ENCODE measurements at regions not wholly inside any gene's neighbourhood (a gene's known extent, or its start where the extent isn't known, plus 50 kb on each side); places are given as distances from the start of the nearest gene placed in this dataset.
"Not testable (repeated sequence)": the region's sequence is repeated elsewhere in the genome, so short reads cannot be mapped to it uniquely, and the experiment has no call there.

- H3K9ac ChIP-seq (ENCODE audit: low read depth, low read length): no peak overlapping the region
- TF ChIP-seq CTCF (IDR thresholded peaks at IDR 0.05; ENCODE audit: borderline replicate concordance, extremely low read depth, low read length, poor library complexity, severe bottlenecking): no peak
- TF ChIP-seq EZH2 (IDR thresholded peaks at IDR 0.05; ENCODE audit: borderline replicate concordance, low read depth, low read length, severe bottlenecking): no peak
- DNase-seq (no peak), ATAC-seq (ENCODE audit: insufficient read depth, low read depth) (no peak)
- H3K4me1 ChIP-seq (ENCODE audit: insufficient read depth, low read length): peaks cover 3% of the 10 kb centered on the region; the same call in 1 of the 2 replicates
- no peaks in the 10 kb centered on the region for H4K20me1 ChIP-seq (ENCODE audit: insufficient read depth, low read length)
- no peak overlapping the region for H3K4me2 ChIP-seq (ENCODE audit: insufficient read depth, low read length)
- H2AFZ ChIP-seq (ENCODE audit: low read depth, low read length): no peak overlapping the region
- no peaks in the 10 kb centered on the region for H3K9me3 ChIP-seq (ENCODE audit: insufficient read depth, low read length, severe bottlenecking)
- peaks cover 20% of the 10 kb centered on the region for H3K36me3 ChIP-seq (ENCODE audit: insufficient read depth, low read length)
- H3K4me3 ChIP-seq (ENCODE audit: low read depth in 1 of 2, low read length in 2 of 2): no peak overlapping the region
- H3K79me2 ChIP-seq (ENCODE audit: insufficient read depth, low read length): no peaks in the 10 kb centered on the region
- no peaks in the 10 kb centered on the region for H3K27me3 ChIP-seq (ENCODE audit: insufficient read depth, low read length, poor library complexity)
- no peak overlapping the region for H3K27ac ChIP-seq (ENCODE audit: low read length)
These were observed 103.0 kb upstream of the NUDT6 start for GRCh38 chr4:123025398-123025797.

- H3K9me3 ChIP-seq (ENCODE audit: insufficient read depth, low read length, severe bottlenecking); H3K4me1 ChIP-seq (ENCODE audit: insufficient read depth, low read length); H3K79me2 ChIP-seq (ENCODE audit: insufficient read depth, low read length); H3K27ac ChIP-seq (ENCODE audit: low read length); H3K4me3 ChIP-seq (ENCODE audit: low read depth in 1 of 2, low read length in 2 of 2); H3K9ac ChIP-seq (ENCODE audit: low read depth, low read length); H4K20me1 ChIP-seq (ENCODE audit: insufficient read depth, low read length); H2AFZ ChIP-seq (ENCODE audit: low read depth, low read length); H3K4me2 ChIP-seq (ENCODE audit: insufficient read depth, low read length); H3K27me3 ChIP-seq (ENCODE audit: insufficient read depth, low read length, poor library complexity): not testable (repeated sequence)
- ATAC-seq (ENCODE audit: insufficient read depth, low read depth) (peak; percentile 60; the same call in 2 of the 3 replicates), DNase-seq (peak; percentile 17)
- peaks cover 20% of the 10 kb centered on the region for H3K36me3 ChIP-seq (ENCODE audit: insufficient read depth, low read length)
These were observed 103.6 kb upstream of the NUDT6 start for GRCh38 chr4:123026015-123026414.

- no peak for ATAC-seq (ENCODE audit: insufficient read depth, low read depth)
- H3K27ac ChIP-seq (ENCODE audit: low read length): no peak overlapping the region
- H3K4me3 ChIP-seq (ENCODE audit: low read depth in 1 of 2, low read length in 2 of 2): no peak overlapping the region
- H4K20me1 ChIP-seq (ENCODE audit: insufficient read depth, low read length): no peaks in the 10 kb centered on the region
- no peak overlapping the region for H3K9ac ChIP-seq (ENCODE audit: low read depth, low read length)
- no peak overlapping the region for H3K4me2 ChIP-seq (ENCODE audit: insufficient read depth, low read length)
- H3K79me2 ChIP-seq (ENCODE audit: insufficient read depth, low read length): no peaks in the 10 kb centered on the region
- DNase-seq: no peak
- no peaks in the 10 kb centered on the region for H3K9me3 ChIP-seq (ENCODE audit: insufficient read depth, low read length, severe bottlenecking)
- TF ChIP-seq CTCF (IDR thresholded peaks at IDR 0.05; ENCODE audit: borderline replicate concordance, extremely low read depth, low read length, poor library complexity, severe bottlenecking) (no peak), EZH2 (IDR thresholded peaks at IDR 0.05; ENCODE audit: borderline replicate concordance, low read depth, low read length, severe bottlenecking) (no peak)
- no peak overlapping the region for H2AFZ ChIP-seq (ENCODE audit: low read depth, low read length)
- H3K4me1 ChIP-seq (ENCODE audit: insufficient read depth, low read length): no peaks in the 10 kb centered on the region
- H3K27me3 ChIP-seq (ENCODE audit: insufficient read depth, low read length, poor library complexity): no peaks in the 10 kb centered on the region
- H3K36me3 ChIP-seq (ENCODE audit: insufficient read depth, low read length): peaks cover 23% of the 10 kb centered on the region
These were observed 109.3 kb upstream of the NUDT6 start for GRCh38 chr4:123031664-123032063.

GRCh38 chr4:123034023-123034422 lies 111.6 kb upstream of the NUDT6 start:
- no peak for DNase-seq
- Histone ChIP-seq H4K20me1 (ENCODE audit: insufficient read depth, low read length) (no peaks in the 10 kb centered on the region), H3K4me1 (ENCODE audit: insufficient read depth, low read length) (no peaks in the 10 kb centered on the region), H3K36me3 (ENCODE audit: insufficient read depth, low read length) (peaks cover 13% of the 10 kb centered on the region), H3K9ac (ENCODE audit: low read depth, low read length) (no peak overlapping the region), H3K9me3 (ENCODE audit: insufficient read depth, low read length, severe bottlenecking) (no peaks in the 10 kb centered on the region), H3K79me2 (ENCODE audit: insufficient read depth, low read length) (no peaks in the 10 kb centered on the region), H3K27ac (ENCODE audit: low read length) (no peak overlapping the region), H3K4me2 (ENCODE audit: insufficient read depth, low read length) (no peak overlapping the region), H3K4me3 (ENCODE audit: low read depth in 1 of 2, low read length in 2 of 2) (no peak overlapping the region), H3K27me3 (ENCODE audit: insufficient read depth, low read length, poor library complexity) (no peaks in the 10 kb centered on the region), H2AFZ (ENCODE audit: low read depth, low read length) (no peak overlapping the region)
- no peak for TF ChIP-seq CTCF (IDR thresholded peaks at IDR 0.05; ENCODE audit: borderline replicate concordance, extremely low read depth, low read length, poor library complexity, severe bottlenecking)
- no peak for ATAC-seq (ENCODE audit: insufficient read depth, low read depth)
